Suprapubic skin (tissue), 3 donors: ENCODE measurements at regions not wholly inside any gene's neighbourhood (a gene's known extent, or its start where the extent isn't known, plus 50 kb on each side); places are given as distances from the start of the nearest gene placed in this dataset.

Source experiments
- EP300 ChIP-seq: sonication (generic); formaldehyde crosslinking; IDR thresholded peaks from one replicate; pipeline ENCODE4 v1.6.1; 2017; ENCODE audit warnings: antibody characterized with exemption
- TF ChIP-seq, protein P1 (sequence below), 2 donors: fragments of 200-600 bp in 1 of 2; fragments of 450-650 bp in 1 of 2; sonication (generic) in 1 of 2; IDR thresholded peaks; one replicate each; pipeline ENCODE4 v1.5.1; 2016 to 2019; ENCODE audit warnings: antibody characterized with exemption in 2 of 2, mild to moderate bottlenecking in 1 of 2, moderate library complexity in 1 of 2

- TF ChIP-seq, protein P1, sequence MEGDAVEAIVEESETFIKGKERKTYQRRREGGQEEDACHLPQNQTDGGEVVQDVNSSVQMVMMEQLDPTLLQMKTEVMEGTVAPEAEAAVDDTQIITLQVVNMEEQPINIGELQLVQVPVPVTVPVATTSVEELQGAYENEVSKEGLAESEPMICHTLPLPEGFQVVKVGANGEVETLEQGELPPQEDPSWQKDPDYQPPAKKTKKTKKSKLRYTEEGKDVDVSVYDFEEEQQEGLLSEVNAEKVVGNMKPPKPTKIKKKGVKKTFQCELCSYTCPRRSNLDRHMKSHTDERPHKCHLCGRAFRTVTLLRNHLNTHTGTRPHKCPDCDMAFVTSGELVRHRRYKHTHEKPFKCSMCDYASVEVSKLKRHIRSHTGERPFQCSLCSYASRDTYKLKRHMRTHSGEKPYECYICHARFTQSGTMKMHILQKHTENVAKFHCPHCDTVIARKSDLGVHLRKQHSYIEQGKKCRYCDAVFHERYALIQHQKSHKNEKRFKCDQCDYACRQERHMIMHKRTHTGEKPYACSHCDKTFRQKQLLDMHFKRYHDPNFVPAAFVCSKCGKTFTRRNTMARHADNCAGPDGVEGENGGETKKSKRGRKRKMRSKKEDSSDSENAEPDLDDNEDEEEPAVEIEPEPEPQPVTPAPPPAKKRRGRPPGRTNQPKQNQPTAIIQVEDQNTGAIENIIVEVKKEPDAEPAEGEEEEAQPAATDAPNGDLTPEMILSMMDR (IDR thresholded peaks at IDR 0.05) = no peak
- TF ChIP-seq EP300 = no peak
Measured at GRCh38 chr5:88606173-88606572, 276.8 kb downstream of the MEF2C start.
